ENCODE measurements at regions not wholly inside any gene's neighbourhood (a gene's known extent, or its start where the extent isn't known, plus 50 kb on each side); places are given as distances from the start of the nearest gene placed in this dataset.

DNA sequence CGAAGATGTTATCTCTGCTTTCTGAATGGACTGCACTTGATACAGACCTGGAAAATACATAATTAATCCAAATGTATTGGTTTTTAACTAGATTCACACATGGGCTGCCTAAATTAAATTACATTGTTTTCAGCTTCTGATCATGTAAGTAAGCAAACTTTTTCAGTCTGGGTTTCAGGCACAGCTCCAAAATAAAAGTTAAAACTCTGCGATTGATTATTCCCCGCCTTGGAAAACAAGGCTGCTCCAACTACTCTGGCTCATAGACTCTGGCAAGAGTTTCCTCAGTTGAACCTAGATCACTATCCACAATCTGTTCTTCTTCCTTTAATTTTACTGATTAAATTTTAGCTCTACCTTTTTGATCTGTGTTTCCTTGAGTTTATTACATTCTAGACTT lies 526.0 kb upstream of the SPRY2 start:
- TF ChIP-seq, protein P1, sequence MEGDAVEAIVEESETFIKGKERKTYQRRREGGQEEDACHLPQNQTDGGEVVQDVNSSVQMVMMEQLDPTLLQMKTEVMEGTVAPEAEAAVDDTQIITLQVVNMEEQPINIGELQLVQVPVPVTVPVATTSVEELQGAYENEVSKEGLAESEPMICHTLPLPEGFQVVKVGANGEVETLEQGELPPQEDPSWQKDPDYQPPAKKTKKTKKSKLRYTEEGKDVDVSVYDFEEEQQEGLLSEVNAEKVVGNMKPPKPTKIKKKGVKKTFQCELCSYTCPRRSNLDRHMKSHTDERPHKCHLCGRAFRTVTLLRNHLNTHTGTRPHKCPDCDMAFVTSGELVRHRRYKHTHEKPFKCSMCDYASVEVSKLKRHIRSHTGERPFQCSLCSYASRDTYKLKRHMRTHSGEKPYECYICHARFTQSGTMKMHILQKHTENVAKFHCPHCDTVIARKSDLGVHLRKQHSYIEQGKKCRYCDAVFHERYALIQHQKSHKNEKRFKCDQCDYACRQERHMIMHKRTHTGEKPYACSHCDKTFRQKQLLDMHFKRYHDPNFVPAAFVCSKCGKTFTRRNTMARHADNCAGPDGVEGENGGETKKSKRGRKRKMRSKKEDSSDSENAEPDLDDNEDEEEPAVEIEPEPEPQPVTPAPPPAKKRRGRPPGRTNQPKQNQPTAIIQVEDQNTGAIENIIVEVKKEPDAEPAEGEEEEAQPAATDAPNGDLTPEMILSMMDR (IDR thresholded peaks at IDR 0.05; ENCODE audit: insufficient read depth, low read length, missing control alignments), result no peak
- DNase-seq (ENCODE audit: low read depth, low spot score), result no peak
- H3K4me3 ChIP-seq (ENCODE audit: low read depth, low read length), result no peak overlapping the region
- POLR2A ChIA-PET, result no interaction called here
- CTCF ChIA-PET, result no interaction called here

DNA sequence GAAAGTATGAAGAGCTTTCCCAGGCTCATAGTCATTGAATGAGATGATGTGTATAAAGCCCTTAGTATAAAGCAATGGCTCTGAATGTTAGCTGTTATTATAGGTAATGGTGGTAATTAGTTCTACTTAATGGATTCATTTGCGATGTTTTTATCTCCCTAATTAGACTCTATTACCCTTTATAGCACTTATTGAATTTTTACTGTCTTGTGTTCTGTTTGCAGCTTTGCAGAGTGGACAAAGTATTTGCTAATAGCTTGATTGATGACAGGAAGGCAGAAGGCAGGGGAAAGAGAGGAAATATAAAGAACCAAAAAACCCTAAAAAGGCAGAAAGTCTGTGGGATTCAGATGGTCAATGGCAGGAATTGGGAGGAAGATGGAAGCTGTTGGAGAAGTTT lies 524.4 kb upstream of the SPRY2 start:
- DNase-seq (ENCODE audit: low read depth, low spot score), result no peak
- TF ChIP-seq, protein P1 (IDR thresholded peaks at IDR 0.05; ENCODE audit: insufficient read depth, low read length, missing control alignments), result no peak
- H3K4me3 ChIP-seq (ENCODE audit: low read depth, low read length), result no peak overlapping the region
- ChIA-PET CTCF (no interaction called here), POLR2A (no interaction called here)

DNA sequence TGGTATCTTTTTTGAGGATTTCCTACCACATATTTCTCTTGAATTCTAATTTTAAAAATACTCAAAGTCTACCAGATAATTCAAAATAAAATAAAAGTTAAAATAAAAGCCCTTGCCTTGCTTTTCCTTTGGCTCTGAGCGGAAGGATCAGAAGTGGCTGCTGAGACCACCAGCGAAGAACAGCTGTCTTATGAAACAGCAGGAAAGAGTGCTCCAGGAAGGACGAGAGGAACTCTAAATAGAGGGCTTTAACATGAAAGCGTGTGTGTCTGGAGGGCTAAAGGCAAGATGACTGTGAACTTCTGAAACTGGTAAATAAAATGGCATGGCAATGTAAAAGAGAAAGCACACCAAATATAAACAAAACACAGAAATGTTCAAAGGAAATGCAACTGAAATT lies 521.5 kb upstream of the SPRY2 start:
- CTCF ChIA-PET, result no interaction called here
- no peak for DNase-seq (ENCODE audit: low read depth, low spot score)
- POLR2A ChIA-PET, result no interaction called here
- TF ChIP-seq, protein P1 (IDR thresholded peaks at IDR 0.05; ENCODE audit: insufficient read depth, low read length, missing control alignments), result no peak
- no peak overlapping the region for H3K4me3 ChIP-seq (ENCODE audit: low read depth, low read length)

DNA sequence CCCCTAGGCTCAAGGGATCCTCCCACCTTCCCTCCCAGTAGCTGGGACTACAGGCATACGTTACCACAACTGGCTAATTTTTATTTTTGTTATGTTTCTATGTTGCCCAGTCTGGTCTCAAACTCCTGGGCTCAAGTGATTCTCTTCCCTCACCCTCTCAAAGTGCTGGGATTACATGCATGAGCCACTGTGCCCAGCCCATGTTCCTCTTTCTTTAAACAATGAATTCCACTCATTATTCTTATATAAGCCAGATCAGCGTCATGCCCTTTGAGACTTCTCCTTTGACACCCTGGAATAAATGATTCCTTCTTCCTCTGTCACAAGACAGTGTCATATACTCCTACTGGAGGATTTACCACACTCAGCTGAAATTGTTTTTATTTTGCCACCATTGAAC lies 519.9 kb upstream of the SPRY2 start:
- DNase-seq (ENCODE audit: low read depth, low spot score), result no peak
- POLR2A ChIA-PET, result no interaction called here
- TF ChIP-seq, protein P1 (IDR thresholded peaks at IDR 0.05; ENCODE audit: insufficient read depth, low read length, missing control alignments), result no peak
- H3K4me3 ChIP-seq (ENCODE audit: low read depth, low read length), result no peak overlapping the region
- CTCF ChIA-PET, result no interaction called here

DNA sequence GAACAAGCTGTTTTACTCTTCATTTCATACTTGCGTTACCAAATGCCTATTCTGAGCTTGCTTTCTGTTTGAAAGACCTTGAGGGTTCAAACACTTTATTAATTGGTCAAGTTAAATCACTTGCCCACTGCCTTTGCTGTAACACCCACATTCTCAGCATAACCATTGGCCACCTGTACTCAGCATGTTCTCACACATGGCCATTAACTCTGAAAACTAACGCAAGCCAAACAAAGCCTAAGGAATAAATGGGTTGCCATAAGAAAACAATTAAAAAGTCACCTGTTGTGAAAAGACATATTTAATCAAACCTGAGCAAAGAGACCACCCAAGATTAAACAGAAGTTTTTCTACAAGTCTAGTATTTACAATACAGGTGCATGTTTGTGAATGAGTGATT lies 517.2 kb upstream of the SPRY2 start:
- POLR2A ChIA-PET, result no interaction called here

DNA sequence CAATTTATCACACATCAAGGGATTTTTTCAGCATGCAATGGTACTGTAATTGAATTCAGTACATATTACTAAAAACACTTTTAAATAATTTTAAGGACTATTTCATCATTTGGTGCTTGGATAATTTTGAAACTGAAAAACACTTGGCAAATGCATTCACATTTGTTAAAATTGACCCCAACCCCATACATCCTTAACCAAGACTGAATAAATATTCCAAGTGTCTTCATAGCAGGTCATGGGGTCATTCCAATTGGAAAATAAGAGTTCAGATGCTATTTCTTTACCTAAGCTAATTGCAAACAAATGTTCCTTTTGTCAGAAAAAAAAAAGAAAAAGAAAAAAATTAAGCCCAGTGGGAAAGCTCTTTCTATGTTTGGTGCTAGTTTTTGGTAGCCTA lies 516.4 kb upstream of the SPRY2 start:
- ChIA-PET CTCF (no interaction called here), POLR2A (no interaction called here)
- H3K4me3 ChIP-seq (ENCODE audit: low read depth, low read length), result no peak overlapping the region
- no peak for DNase-seq (ENCODE audit: low read depth, low spot score)
- TF ChIP-seq, protein P1 (IDR thresholded peaks at IDR 0.05; ENCODE audit: insufficient read depth, low read length, missing control alignments), result no peak

More for the DNA sequence above, 517.2 kb upstream of the SPRY2 start:
- no peak overlapping the region for H3K4me3 ChIP-seq (ENCODE audit: low read depth, low read length)
- TF ChIP-seq, protein P1 (IDR thresholded peaks at IDR 0.05; ENCODE audit: insufficient read depth, low read length, missing control alignments), result no peak
- CTCF ChIA-PET, result no interaction called here
- no peak for DNase-seq (ENCODE audit: low read depth, low spot score)
